ENCODE measurements at regions not wholly inside any gene's neighbourhood (a gene's known extent, or its start where the extent isn't known, plus 50 kb on each side); places are given as distances from the start of the nearest gene placed in this dataset.

GRCh38 chr5:24177821-24178220 lies 467.0 kb downstream of the CDH10 start:
- no peak for ATAC-seq
- intact Hi-C loops (cut with DNase I) = no loop called here
- Histone ChIP-seq H3K36me3 (ENCODE audit: insufficient read depth in 1 of 2, low read depth in 1 of 2) (no peaks in the 10 kb centered on the region), H3K9me3 (no peaks in the 10 kb centered on the region), H3K4me3 (no peak overlapping the region), H3K27ac (no peak overlapping the region), H3K4me1 (no peaks in the 10 kb centered on the region), H3K27me3 (ENCODE audit: insufficient read depth in 3 of 3, low read length in 2 of 3) (no peaks in the 10 kb centered on the region)
- WGBS, 3 donors = 28 to 48% (median 38%) methylated on average over 4 of the region's 4 CpGs
- TF ChIP-seq CTCF (IDR thresholded peaks at IDR 0.05) = no peak
- DNase-seq = peak in 1 of 2 donors; percentile 54

GRCh38 chr5:24183981-24184380 lies 460.8 kb downstream of the CDH10 start:
- H3K4me1 ChIP-seq = no peaks in the 10 kb centered on the region
- H3K27me3 ChIP-seq (ENCODE audit: insufficient read depth in 3 of 3, low read length in 2 of 3) = no peaks in the 10 kb centered on the region
- H3K9me3 ChIP-seq = no peaks in the 10 kb centered on the region
- DNase-seq (no peak), ATAC-seq (no peak)
- no peaks in the 10 kb centered on the region for H3K36me3 ChIP-seq (ENCODE audit: insufficient read depth in 1 of 2, low read depth in 1 of 2)
- WGBS, 3 donors = 88 to 89% (median 89%) methylated on average over 2 of the region's 2 CpGs
- H3K4me3 ChIP-seq = no peak overlapping the region
- no peak overlapping the region for H3K27ac ChIP-seq
- TF ChIP-seq CTCF (IDR thresholded peaks at IDR 0.05) = no peak
- intact Hi-C loops (cut with DNase I) = no loop called here

GRCh38 chr5:24188216-24188925 lies 456.4 kb downstream of the CDH10 start:
- H3K4me3 ChIP-seq = no peak overlapping the region
- no peaks in the 10 kb centered on the region for H3K36me3 ChIP-seq (ENCODE audit: insufficient read depth in 1 of 2, low read depth in 1 of 2)
- H3K27ac ChIP-seq = no peak overlapping the region
- H3K27me3 ChIP-seq (ENCODE audit: insufficient read depth in 3 of 3, low read length in 2 of 3) = no peaks in the 10 kb centered on the region
- ATAC-seq = no peak
- WGBS, 3 donors = 75 to 81% (median 78%) methylated on average over 7 of the region's 7 CpGs
- intact Hi-C loops (cut with DNase I) = no loop called here
- H3K9me3 ChIP-seq = no peaks in the 10 kb centered on the region
- no peak for TF ChIP-seq CTCF (IDR thresholded peaks at IDR 0.05)
- no peak for DNase-seq
- no peaks in the 10 kb centered on the region for H3K4me1 ChIP-seq

GRCh38 chr5:24196789-24197188 lies 448.0 kb downstream of the CDH10 start:
- TF ChIP-seq CTCF (IDR thresholded peaks at IDR 0.05) = no peak
- no peaks in the 10 kb centered on the region for H3K27me3 ChIP-seq (ENCODE audit: insufficient read depth in 3 of 3, low read length in 2 of 3)
- DNase-seq = no peak
- no peaks in the 10 kb centered on the region for H3K36me3 ChIP-seq (ENCODE audit: insufficient read depth in 1 of 2, low read depth in 1 of 2)
- H3K4me1 ChIP-seq = no peaks in the 10 kb centered on the region
- no peak overlapping the region for H3K4me3 ChIP-seq
- intact Hi-C loops (cut with DNase I) = no loop called here
- H3K27ac ChIP-seq = no peak overlapping the region
- ATAC-seq = no peak
- H3K9me3 ChIP-seq = no peaks in the 10 kb centered on the region
- WGBS, 3 donors = 81 to 82% (median 82%) methylated on average over 2 of the region's 2 CpGs

GRCh38 chr5:24208686-24209106 lies 436.1 kb downstream of the CDH10 start:
- Histone ChIP-seq H3K27ac (no peak overlapping the region), H3K4me3 (no peak overlapping the region), H3K36me3 (ENCODE audit: insufficient read depth in 1 of 2, low read depth in 1 of 2) (no peaks in the 10 kb centered on the region), H3K27me3 (ENCODE audit: insufficient read depth in 3 of 3, low read length in 2 of 3) (no peaks in the 10 kb centered on the region), H3K4me1 (no peaks in the 10 kb centered on the region), H3K9me3 (no peaks in the 10 kb centered on the region)
- no peak for ATAC-seq
- no peak for TF ChIP-seq CTCF (IDR thresholded peaks at IDR 0.05)
- no peak for DNase-seq
- intact Hi-C loops (cut with DNase I) = no loop called here
- WGBS, 3 donors = 22 to 27% (median 27%) methylated on average over 4 of the region's 4 CpGs
